ENCODE measurements at regions not wholly inside any gene's neighbourhood (a gene's known extent, or its start where the extent isn't known, plus 50 kb on each side); places are given as distances from the start of the nearest gene placed in this dataset.

DNA sequence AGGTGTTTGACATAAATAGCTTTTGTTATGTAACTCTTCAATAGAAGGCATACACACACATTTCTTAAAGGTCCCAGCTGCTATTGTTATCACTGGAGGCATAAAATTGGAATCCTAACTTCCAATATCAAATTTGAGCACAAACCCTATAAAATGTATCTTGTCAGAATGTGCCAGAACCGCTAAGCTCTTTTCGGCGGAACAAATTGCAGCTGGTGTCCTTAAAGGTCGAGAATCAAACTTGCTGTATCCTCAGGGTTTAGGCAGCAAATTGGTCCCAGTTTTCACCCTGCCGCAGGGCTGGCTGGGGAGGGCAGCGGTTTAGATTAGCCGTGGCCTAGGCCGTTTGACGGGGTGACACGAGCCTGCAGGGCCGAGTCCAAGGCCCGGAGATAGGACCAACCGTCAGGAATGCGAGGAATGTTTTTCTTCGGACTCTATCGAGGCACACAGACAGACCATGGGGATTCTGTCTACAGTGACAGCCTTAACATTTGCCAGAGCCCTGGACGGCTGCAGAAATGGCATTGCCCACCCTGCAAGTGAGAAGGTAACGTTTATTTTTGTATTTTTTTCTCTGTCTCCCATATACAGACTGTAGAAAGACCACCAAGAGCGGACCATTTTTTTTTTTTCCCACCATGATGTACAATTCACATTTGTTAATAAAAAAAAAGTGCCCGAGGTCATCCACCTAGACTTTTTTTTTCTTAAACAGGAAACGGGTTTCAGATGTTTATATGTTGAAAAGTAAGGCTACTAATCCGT lies 297.1 kb downstream of the IRF8 start:
- no peak for DNase-seq

GRCh38 chr16:86196687-86197391 lies 297.9 kb downstream of the IRF8 start:
- no peak for DNase-seq

DNA sequence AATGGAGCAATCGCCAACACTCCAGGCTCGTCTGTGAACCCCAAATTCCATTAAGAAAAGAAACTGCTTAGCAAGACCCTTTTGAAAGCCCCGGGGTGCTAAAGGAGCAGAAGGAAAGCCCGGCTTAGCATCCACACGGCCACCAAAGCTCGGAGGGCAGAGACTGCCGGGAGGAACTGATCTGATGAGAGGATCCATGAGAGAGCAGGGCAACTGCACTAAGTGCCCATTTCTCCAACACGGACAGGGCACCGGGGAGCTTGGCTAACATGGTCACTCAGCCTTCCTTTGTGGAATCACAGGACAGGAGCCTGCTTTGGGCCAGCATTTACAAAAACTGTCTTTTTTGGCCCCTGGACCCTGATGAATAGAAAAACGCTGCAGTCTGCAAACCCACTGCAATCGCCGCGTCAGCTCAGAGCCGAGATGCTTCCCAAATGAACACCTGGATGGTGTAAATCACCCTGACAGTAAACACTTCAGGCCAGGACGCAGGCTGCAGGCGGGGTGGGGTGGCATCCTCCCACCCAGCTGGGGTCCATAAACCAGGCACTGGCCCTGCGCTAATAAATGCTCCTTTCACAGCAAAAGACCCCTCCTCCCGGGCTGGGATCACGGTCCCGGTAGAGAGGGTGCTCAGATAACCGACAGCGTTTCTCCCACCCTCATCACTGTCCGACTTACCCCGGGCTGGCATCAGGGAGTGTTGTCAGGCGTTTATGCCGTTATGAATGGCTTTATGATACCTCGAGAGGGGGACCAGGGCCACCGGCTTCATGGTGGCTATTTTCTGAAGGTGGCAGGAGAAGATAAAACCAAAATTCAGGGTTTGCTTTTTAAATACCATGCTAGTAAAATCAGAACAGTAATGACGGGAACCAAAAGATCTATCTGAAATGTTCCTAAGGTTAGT lies 299.5 kb downstream of the IRF8 start:
- no peak for DNase-seq

DNA sequence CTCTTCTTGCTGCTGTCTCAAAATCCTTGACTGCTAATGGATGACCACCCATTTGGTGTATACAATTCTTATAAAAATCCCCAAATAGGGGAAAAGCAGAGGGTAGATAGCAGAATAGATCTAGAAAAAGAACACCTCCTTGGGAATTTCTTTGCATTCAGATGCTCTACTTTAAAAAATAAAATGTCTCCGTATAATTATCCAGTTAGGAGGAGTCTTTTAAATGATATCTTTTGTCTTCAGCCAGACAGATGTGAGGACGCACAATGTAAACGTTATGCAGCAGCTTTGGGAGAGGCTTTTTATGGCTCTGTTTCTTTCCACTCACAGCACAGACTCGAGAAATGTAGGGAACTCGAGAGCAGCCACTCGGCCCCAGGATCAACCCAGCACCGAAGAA lies 300.2 kb downstream of the IRF8 start:
- no peak for DNase-seq

GRCh38 chr16:86199871-86200695 lies 301.1 kb downstream of the IRF8 start:
- no peak for DNase-seq

DNA sequence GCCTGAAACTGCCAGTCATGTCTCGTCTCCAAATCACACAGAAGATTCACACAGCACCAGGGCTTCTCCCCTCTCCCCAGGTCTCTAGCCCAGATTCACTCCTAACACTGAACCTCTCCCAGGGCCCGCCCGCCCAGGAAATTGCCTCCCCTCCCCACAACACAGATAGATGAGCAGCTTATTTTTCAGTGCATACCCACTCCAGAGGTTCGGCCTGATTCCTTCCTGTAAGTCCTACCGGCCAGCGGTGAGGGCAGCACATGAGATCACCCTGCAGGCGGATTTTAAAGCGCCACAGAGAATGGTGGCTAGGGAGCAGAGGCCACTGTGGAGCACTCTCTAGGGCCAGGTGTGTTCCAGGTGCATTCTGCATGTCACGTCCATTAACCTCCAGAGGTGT lies 301.8 kb downstream of the IRF8 start:
- no peak for DNase-seq

DNA sequence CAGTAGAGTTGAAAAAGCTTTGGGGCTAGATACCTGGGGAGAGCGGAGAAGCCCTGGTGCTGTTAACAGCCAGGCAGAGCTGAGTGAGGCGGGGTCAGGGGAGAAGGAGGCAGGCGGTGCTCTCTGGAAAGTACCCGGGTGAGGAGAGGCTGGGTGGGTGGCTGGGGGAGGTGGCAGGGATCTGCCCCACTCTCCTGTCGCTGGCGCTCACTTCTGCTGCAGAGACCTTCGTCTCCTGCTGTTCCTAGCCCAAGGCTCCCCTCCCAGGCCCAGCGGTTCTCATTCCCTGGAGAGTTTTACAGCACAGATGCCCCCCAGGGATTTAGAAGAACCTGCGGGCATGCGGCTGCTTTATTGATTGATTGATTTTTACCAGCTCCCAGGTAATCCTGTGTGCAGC lies 302.8 kb downstream of the IRF8 start:
- DNase-seq = no peak

DNA sequence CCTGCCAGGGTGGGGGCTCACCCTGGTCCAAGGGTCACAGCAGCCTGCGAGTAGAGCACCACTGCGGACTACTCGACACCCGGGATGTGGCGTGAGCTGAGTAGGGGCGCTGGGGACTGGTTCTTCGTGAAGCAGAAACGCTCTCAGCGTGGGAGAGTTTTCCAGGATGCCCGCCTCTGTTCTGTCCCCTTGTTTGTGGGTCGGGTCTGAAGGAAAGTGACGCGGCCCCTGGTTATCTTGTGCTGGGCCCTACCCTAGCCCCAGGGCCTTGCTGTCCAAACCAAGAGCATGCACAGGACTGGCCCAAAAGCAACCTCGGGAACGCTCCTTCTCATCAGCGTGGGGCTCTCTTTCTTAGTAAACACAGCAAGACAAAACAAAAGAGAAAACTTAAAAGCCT lies 303.3 kb downstream of the IRF8 start:
- no peak for DNase-seq

GRCh38 chr16:86202760-86203426 lies 303.9 kb downstream of the IRF8 start:
- no peak for DNase-seq

DNA sequence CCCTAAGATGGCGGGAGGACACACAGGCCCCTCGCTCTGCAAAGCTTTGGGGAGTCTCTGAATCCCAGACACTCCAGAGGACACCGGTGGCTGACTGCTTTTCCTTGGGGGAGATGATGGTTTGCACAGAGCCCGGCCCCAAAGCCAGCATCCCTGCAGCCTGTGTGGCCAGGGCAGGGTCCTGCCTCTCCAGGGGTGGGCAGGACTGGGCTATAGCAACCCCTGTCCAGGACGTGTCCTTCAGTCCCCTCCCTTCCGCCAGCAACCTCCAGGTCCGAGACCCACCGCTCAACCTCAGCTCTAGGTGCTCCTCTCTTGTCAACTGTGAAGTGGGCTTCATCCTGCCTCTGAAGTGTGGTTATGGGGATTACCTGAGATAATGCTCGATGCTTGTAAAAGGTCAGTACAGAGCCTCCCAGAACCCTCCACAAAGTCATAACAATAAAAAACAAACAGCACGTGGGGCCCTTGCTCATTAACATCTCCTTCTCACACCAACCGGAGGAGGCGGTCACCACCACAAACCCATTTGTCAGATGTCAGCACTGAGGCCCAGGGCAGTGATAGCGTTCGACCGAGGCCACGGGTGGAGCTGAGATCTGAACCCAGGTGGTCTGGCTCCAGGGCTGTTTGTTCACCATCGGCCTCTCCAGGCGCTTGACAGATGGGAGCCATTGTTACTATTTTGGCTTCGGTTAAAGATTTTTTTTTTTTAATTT lies 304.8 kb downstream of the IRF8 start:
- DNase-seq = no peak

GRCh38 chr16:86205521-86206245 lies 304.6 kb upstream of the FOXF1 start:
- no peak for DNase-seq

DNA sequence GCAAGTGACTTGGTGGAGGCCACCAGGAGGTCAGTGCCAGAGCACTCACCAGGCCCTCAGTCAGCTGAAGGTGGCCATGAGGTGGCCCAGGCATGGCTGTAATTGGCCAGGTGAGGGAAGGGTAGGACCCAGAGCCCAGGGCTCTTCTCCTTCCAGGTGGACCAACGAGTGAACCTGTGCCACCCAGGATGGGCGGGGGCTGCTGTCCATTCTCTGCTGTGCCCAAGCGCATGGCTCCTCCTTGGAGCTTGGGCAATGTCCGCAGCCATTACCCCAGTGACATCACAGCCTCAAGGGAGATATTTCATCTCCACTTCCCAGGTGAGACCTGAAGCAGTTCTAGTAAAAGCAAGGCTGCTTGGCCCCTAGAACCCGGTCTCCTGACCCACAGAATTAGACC lies 303.0 kb upstream of the FOXF1 start:
- no peak for DNase-seq

- DNase-seq = no peak
These were observed 301.1 kb upstream of the FOXF1 start for GRCh38 chr16:86209202-86209601.

- DNase-seq = no peak
These were observed 299.7 kb upstream of the FOXF1 start for GRCh38 chr16:86210403-86211193.

DNA sequence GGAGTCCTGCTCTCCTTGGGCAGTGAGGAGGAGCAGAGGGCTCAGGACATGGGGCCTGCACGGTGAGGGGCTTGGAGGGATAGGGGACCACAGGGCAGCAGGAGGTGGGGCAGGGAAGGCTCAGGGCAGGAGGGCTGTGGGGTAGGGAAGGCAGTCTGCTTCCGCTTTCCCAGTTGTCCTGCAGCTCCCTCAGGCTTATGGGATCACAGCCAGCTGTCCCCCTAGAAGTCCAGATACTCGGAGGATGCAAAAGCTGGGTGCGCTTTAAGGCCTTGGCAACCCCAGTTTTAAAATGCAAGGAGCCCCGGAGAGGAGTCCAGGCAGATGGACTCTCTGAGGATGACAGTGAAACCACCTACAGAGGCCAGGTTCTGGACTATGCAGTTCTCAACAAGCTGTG lies 299.1 kb upstream of the FOXF1 start:
- no peak for DNase-seq

GRCh38 chr16:86211800-86212199 lies 298.5 kb upstream of the FOXF1 start:
- DNase-seq = no peak

DNA sequence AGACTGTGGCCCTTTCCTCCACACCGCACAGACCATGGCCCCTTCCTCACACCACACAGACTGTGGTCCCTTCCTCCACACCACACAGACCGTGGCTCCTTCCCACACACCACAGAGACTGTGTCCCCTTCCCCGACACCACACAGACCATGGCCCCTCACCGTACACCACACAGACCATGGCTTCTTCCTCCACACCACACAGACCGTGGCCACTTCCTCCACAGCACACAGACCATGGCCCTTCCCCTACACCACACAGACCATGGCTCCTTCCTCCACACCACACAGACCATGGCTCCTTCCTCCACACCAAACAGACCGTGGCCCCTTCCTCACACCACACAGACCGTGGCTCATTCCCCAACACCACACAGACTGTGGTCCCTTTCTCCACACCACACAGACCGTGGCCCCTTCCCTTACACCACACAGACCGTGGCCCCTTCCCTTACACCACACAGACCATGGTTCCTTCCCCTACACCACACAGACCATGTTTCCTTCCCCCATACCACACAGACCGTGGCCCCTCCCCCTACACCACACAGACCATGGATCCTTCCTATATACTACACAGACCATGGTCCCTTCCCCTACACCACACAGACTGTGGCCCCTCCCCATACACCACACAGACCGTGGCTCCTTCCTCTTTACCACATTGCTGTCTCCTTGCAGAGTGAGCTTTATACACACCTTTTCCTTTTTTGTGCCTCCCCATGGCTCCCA lies 297.5 kb upstream of the FOXF1 start:
- DNase-seq = no peak

All from muscle of arm (tissue), 1 donor.